GM19395 (cell line): ENCODE measurements at regions not wholly inside any gene's neighbourhood (a gene's known extent, or its start where the extent isn't known, plus 50 kb on each side); places are given as distances from the start of the nearest gene placed in this dataset.

Source experiments
- ATAC-seq: cut with Tn5 transposase; IDR thresholded peaks from one replicate; pipeline ENCODE4 v1.9.1; 2021; ENCODE audit warnings: mild to moderate bottlenecking, moderate library complexity; ENCODE audit not compliant: unreplicated experiment

DNA sequence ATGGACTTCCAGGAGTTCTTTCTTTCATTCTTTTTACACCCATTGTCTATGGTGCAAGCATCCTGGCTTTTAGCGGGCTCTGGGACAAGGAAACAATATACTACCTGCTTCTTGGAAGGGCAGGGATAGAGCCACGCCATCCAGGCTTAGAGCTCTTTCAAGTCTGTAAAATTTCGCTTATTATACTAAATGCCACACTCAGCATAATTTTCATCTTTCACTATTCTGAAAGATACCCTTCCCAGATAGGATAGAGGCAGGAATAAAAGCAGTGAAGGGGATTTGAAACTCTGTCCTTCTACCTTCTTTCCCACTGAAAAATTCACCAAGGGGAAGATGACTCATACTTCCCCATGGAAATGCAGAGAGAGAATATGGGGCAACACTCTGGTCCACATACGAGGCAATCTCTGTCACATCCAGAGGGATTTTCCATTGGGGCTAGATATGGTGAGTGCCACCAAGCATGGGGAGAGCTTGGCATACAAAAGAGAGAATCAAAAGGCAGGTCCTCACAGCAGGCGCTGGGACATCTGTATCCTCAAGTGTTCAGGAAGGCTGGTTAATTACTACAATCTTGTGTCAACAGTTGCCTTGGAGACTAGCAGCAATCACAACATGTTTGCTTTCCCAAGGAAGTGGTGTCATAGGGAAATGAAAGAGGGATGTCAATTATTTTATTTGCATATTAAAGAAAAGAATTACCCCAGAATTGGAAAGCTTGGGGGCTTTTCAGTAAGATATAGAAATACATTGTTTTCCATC, 127.6 kb downstream of the TDRD15 start:
- ATAC-seq, result no peak

- ATAC-seq, result no peak
These were observed 129.7 kb downstream of the TDRD15 start for GRCh38 chr2:21253311-21254027.

DNA sequence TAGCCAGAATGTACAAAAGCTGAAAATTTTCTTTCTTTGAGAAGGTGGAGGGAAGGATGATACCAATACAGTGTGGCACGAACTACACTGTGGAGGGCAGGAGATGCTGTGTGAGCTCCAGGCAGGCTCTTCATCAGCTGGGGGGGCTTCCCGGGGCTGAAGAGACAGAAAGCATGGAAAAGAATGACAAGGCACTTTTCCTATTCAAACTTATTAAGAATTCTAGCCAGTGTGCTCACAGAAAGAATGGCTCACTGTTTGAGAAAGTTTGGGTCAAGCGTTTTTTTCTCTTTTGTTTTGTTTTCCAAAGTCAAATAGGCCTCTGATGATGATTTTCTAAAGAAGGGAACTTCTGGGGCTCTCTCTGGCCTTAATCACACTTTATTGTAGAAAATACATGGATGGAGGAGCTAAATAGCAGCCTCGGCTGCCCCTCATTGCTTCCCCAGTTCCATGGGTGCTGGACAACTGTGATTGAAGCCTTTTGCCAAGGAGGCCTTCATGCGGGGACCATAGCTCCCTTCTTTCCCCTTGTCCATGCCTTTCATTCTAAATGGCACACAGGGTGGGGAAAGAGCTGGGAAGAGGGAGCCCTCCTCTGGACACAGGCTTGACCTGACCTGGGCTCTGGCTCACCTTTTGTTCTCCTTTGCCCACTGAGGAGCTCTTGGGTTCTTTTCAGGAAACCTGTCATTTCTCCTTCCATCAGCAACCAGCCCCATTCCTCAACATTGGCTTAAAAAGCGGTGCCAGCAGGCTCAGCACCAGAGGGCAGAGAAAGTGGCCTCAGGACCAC, 130.6 kb downstream of the TDRD15 start:
- no peak for ATAC-seq

DNA sequence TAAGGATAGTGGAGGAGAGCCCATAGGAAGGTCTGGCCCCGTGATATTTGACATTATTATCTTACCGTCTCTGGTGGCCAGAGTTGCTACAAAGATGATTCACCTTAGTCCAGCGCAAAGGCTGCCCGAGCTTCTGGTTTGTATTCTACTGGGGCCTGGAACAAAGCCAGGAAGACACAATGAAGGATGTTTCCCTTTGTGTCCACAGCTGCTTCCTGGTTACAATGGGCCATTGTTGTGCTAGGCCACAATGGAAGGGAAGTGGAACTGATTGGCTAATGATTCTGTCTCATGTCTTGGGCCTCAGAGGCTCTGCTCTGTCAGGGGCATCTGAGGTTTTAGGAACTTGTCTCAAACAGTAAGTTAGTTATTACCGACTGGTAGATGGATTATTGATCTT, 132.2 kb downstream of the TDRD15 start:
- ATAC-seq, result no peak

DNA sequence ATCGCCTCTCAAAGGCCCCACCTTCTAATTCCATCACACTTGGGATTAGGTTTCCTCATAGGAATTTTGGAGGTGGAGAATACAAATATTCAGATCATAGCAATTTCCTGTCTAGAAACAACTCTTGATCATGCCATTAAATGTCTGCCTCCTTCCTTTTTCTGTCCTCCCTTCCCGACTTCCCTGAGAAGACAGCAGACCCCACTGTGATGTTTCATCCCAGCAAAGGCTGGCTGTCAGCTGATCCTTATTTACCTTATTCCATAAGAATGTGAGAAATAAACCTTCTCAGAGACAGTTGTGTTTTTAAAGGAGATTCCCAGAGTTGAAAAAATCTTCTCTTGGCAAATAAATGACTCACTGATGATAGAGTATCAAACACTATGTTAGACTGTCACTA, 133.9 kb downstream of the TDRD15 start:
- ATAC-seq, result no peak

GRCh38 chr2:21258082-21258481, 134.3 kb downstream of the TDRD15 start:
- no peak for ATAC-seq

DNA sequence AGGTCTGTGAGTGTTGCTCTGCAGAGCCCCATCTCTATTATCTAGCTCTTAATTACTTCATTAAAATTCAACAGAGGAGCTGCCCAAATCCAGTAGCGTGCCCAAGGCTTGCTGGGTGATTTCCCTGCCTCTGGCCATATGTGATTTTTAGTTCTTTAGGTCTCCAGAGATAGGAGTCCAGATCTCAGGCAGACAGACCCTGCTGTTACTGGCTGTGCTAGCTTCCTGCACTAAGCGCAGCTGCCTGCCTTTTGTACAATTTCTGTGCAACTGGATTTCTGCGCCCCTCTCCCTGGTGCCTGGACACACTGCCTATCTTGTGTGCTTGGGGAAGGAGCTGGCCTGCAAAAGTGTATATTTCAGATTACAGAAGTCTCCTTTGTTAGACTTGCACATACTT, 136.5 kb downstream of the TDRD15 start:
- no peak for ATAC-seq

DNA sequence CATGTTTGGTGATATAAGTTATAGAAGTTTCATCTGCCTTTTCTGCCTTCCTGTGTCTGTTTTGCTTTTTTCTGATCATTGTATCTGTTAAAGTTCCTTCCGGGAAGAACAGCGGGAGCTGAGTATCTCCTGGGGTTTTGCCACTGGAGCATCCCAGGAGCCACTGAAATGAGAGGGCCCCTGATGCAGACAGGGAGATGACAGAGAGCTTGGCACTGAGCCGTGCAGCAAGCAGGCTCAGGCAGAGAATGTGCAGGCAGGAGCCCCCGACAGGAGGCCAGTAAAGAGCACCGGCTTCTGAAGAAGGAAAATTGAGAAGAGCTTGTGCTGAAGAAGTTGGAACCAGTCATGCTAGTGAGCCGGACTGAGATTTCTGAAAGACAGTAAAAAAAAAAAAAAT, 137.8 kb downstream of the TDRD15 start:
- no peak for ATAC-seq

GRCh38 chr2:21262426-21262940, 138.7 kb downstream of the TDRD15 start:
- no peak for ATAC-seq

DNA sequence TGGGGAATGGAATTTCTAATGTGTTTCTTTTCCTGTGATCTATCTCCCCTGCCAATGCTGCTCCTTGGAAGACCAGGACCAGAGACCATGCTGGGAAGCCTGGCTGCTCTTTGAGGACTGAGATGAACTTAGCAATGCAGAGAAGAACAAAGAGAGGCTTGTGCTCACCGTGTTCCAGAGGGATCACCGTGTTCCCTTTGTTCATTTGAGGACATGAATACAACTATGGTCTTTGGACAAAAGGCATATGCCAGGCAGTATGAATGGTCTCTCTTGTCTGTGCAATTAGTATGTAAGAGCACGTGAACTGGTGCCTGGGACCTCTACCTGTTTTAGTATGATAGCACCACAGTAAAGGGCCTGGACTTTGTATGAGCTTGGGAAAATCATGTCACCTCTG, 139.9 kb downstream of the TDRD15 start:
- no peak for ATAC-seq

GRCh38 chr2:21265752-21266151, 142.0 kb downstream of the TDRD15 start:
- no peak for ATAC-seq

DNA sequence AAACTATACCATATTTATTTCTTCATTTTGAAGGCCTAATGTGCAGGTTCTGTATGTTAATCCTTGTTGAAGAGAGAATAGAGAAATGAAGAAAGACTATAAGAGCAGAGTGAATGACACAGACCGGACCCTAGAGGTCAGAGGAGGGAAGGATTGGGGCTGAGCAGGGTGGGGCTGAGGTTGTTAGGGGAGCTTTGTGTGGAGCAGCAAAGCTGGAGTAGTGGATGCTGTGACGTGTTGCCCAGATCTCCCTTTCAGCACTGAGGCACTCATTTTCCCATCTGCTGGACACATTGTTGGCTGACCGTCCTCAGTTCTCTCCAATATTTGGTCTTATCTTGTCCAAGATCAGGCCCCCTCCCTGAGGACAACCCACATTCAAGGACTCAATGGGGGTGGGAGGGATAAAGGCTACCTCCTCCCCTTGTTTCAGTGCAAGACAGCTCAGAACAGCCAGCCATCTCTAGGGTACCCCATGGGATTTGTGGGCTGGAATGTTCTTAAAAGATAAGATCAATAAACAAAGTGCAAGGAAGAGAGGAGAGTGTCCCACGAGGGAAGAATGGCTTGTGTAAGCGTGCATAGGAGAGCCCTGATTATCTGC, 143.6 kb downstream of the TDRD15 start:
- ATAC-seq, result no peak

- no peak for ATAC-seq
These were observed 144.6 kb downstream of the TDRD15 start for GRCh38 chr2:21268197-21268877.

GRCh38 chr2:21268878-21269224, 145.1 kb downstream of the TDRD15 start:
- no peak for ATAC-seq

- no peak for ATAC-seq
These were observed 145.6 kb downstream of the TDRD15 start for GRCh38 chr2:21269382-21269781.

- ATAC-seq, result no peak
These were observed 146.3 kb downstream of the TDRD15 start for GRCh38 chr2:21270083-21270491.

DNA sequence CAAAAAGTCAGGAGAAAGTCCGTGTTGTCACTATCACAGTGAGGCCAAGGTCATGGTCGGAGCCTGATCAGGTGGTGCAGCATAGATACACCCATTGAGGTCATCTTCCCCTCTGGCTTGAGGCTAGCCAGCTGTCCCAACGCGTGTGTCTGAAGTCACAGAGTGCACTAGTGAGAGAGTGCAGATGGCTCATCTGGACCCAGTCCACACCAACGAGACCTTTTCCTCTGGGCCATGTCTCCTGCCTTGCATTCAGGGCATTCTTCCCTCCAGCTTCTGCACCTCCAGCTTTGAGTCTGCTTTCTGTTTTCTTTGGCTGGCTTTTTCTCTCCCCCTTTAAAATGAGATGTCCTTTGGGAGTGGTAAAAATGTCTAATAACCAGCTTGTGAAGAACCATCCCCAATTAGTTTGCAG, 146.9 kb downstream of the TDRD15 start:
- no peak for ATAC-seq

DNA sequence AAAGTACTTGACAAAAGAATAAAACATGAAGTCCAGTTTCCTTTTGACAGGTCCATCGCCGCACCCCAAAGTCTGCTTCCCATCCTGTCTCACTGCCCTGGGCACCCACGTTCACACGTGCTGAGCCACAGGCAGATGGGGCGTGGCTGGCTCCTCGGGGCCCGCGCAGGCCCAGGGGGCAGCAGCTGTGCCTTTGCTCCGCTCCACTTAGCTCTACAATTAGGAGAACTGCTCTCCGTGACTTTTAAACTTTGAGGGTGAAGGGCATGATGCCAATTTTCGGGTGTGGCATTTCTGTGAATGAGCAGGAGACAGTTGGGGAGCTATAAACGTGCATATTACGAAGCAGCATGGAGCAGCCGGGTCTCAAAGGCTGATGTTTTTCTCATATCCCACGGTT, 152.4 kb downstream of the TDRD15 start:
- ATAC-seq, result no peak

GRCh38 chr2:21277068-21278056, 153.6 kb downstream of the TDRD15 start:
- ATAC-seq, result no peak
